Activated T-cell treated with anti-CD3 and anti-CD28 coated beads, Interleukin-2, amount 50 U/mL, for 72 hours (primary cell): ENCODE measurements at regions not wholly inside any gene's neighbourhood (a gene's known extent, or its start where the extent isn't known, plus 50 kb on each side); places are given as distances from the start of the nearest gene placed in this dataset.

Experiments
- ATAC-seq, 2 donors: fragments of 150-1000 bp; cut with Tn5 transposase; replicated peaks in 1 of 2; 2 replicates each; pipeline ENCODE4 v1.10.0; 2021; ENCODE audit warnings: moderate library complexity in 2 of 2, mild to moderate bottlenecking in 1 of 2
- DNase-seq, 2 donors: peaks; one replicate each; pipeline ENCODE4 v3.0.0; 2021 to 2022; ENCODE audit warnings: mixed read lengths in 1 of 2
- H3K27ac Mint-ChIP-seq: one replicate; pipeline ENCODE4 v1.8.0; 2022; ENCODE audit warnings: mild to moderate bottlenecking, moderate library complexity, mixed read lengths
- H3K27me3 Mint-ChIP-seq: one replicate; pipeline ENCODE4 v1.8.0; 2022; ENCODE audit warnings: low read depth, mixed read lengths
- H3K36me3 Mint-ChIP-seq, 2 donors: one replicate each; pipeline ENCODE4 v1.8.0; 2022; ENCODE audit warnings: mixed read lengths in 2 of 2, mild to moderate bottlenecking in 1 of 2; ENCODE audit not compliant: insufficient read depth in 2 of 2
- H3K4me1 Mint-ChIP-seq: one replicate; pipeline ENCODE4 v1.8.0; 2022; ENCODE audit warnings: low read depth, mixed read lengths
- H3K4me3 Mint-ChIP-seq, 2 donors: one replicate each; pipeline ENCODE4 v1.8.0; 2022; ENCODE audit warnings: mild to moderate bottlenecking in 2 of 2, mixed read lengths in 2 of 2, moderate library complexity in 2 of 2
- H3K9me3 Mint-ChIP-seq, 2 donors: one replicate each; pipeline ENCODE4 v1.8.0; 2022; ENCODE audit warnings: mixed read lengths in 2 of 2

- Mint-ChIP-seq H3K27me3 (no peaks in the 10 kb centered on the region), H3K36me3 (no peaks in the 10 kb centered on the region), H3K9me3 (peaks cover 0 to 2% of the 10 kb centered on the region in 2 donors), H3K4me3 (no peak overlapping the region), H3K4me1 (peaks cover 13% of the 10 kb centered on the region), H3K27ac (no peak overlapping the region)
- no peak for ATAC-seq
- DNase-seq, result no peak
These were observed 156.5 kb upstream of the GDF10 start for GRCh38 chr10:47143473-47143872.

- no peaks in the 10 kb centered on the region for H3K27me3 Mint-ChIP-seq
- H3K36me3 Mint-ChIP-seq, result no peaks in the 10 kb centered on the region
- DNase-seq (no peak), ATAC-seq (no peak)
- H3K4me1 Mint-ChIP-seq, result peaks cover 13% of the 10 kb centered on the region
- no peak overlapping the region for H3K4me3 Mint-ChIP-seq
- H3K27ac Mint-ChIP-seq, result no peak overlapping the region
- H3K9me3 Mint-ChIP-seq, result peaks cover 0 to 2% of the 10 kb centered on the region in 2 donors
These were observed 155.5 kb upstream of the GDF10 start for GRCh38 chr10:47144525-47144924.

- DNase-seq (peak; percentile 38 to 62), ATAC-seq (peak; percentile 99)
- H3K27me3 Mint-ChIP-seq, result no peaks in the 10 kb centered on the region
- H3K4me3 Mint-ChIP-seq, result no peak overlapping the region
- H3K4me1 Mint-ChIP-seq, result peaks cover 13% of the 10 kb centered on the region
- peaks cover 1 to 2% of the 10 kb centered on the region in 2 donors for H3K9me3 Mint-ChIP-seq
- H3K36me3 Mint-ChIP-seq, result no peaks in the 10 kb centered on the region
- no peak overlapping the region for H3K27ac Mint-ChIP-seq
These were observed 154.6 kb upstream of the GDF10 start for GRCh38 chr10:47145290-47145934.

- no peaks in the 10 kb centered on the region for H3K36me3 Mint-ChIP-seq
- no peak for DNase-seq
- ATAC-seq, result no peak
- H3K9me3 Mint-ChIP-seq, result peaks cover 2 to 3% of the 10 kb centered on the region in 2 donors
- peaks cover 13% of the 10 kb centered on the region for H3K4me1 Mint-ChIP-seq
- H3K27ac Mint-ChIP-seq, result no peak overlapping the region
- no peaks in the 10 kb centered on the region for H3K27me3 Mint-ChIP-seq
- no peak overlapping the region for H3K4me3 Mint-ChIP-seq
These were observed 153.4 kb upstream of the GDF10 start for GRCh38 chr10:47146572-47146971.

GRCh38 chr10:47147186-47147585, 152.8 kb upstream of the GDF10 start:
- ATAC-seq (no peak), DNase-seq (no peak)
- H3K27me3 Mint-ChIP-seq, result no peaks in the 10 kb centered on the region
- peaks cover 13% of the 10 kb centered on the region for H3K4me1 Mint-ChIP-seq
- H3K4me3 Mint-ChIP-seq, result no peak overlapping the region
- no peak overlapping the region for H3K27ac Mint-ChIP-seq
- H3K9me3 Mint-ChIP-seq, result peaks cover 2 to 3% of the 10 kb centered on the region in 2 donors
- H3K36me3 Mint-ChIP-seq, result no peaks in the 10 kb centered on the region

GRCh38 chr10:47150581-47150980, 149.4 kb upstream of the GDF10 start:
- Mint-ChIP-seq H3K4me3 (no peak overlapping the region), H3K27me3 (no peaks in the 10 kb centered on the region), H3K9me3 (peaks cover 7 to 14% of the 10 kb centered on the region in 2 donors), H3K27ac (no peak overlapping the region), H3K36me3 (peaks cover 7 to 9% of the 10 kb centered on the region in 2 donors), H3K4me1 (peaks cover 15% of the 10 kb centered on the region)
- no peak for ATAC-seq
- DNase-seq, result no peak

GRCh38 chr10:47151920-47152319, 148.1 kb upstream of the GDF10 start:
- DNase-seq (no peak), ATAC-seq (no peak)
- Mint-ChIP-seq H3K27me3 (no peaks in the 10 kb centered on the region), H3K27ac (no peak overlapping the region), H3K9me3 (peaks cover 5 to 21% of the 10 kb centered on the region in 2 donors), H3K36me3 (peaks cover 12 to 14% of the 10 kb centered on the region in 2 donors), H3K4me3 (no peak overlapping the region), H3K4me1 (peaks cover 10% of the 10 kb centered on the region)

GRCh38 chr10:47152861-47153349, 147.1 kb upstream of the GDF10 start:
- no peak for DNase-seq
- Mint-ChIP-seq H3K9me3 (peaks cover 5 to 24% of the 10 kb centered on the region in 2 donors), H3K36me3 (peaks cover 14% of the 10 kb centered on the region in 2 donors), H3K4me3 (no peak overlapping the region), H3K27ac (no peak overlapping the region), H3K4me1 (peaks cover 10% of the 10 kb centered on the region), H3K27me3 (no peaks in the 10 kb centered on the region)
- peak; percentile 32 to 57 for ATAC-seq

GRCh38 chr10:47154762-47155161, 145.2 kb upstream of the GDF10 start:
- Mint-ChIP-seq H3K36me3 (peaks cover 14% of the 10 kb centered on the region in 2 donors), H3K9me3 (peaks cover 5 to 24% of the 10 kb centered on the region in 2 donors), H3K27ac (no peak overlapping the region), H3K4me3 (no peak overlapping the region), H3K27me3 (no peaks in the 10 kb centered on the region), H3K4me1 (peaks cover 10% of the 10 kb centered on the region)
- no peak for DNase-seq
- ATAC-seq, result no peak

GRCh38 chr10:47156873-47157272, 143.1 kb upstream of the GDF10 start:
- ATAC-seq, result no peak
- DNase-seq, result no peak
- Mint-ChIP-seq H3K27ac (no peak overlapping the region), H3K4me1 (peaks cover 22% of the 10 kb centered on the region), H3K36me3 (peaks cover 14% of the 10 kb centered on the region in 2 donors), H3K9me3 (peaks cover 5 to 21% of the 10 kb centered on the region in 2 donors), H3K4me3 (no peak overlapping the region), H3K27me3 (no peaks in the 10 kb centered on the region)

GRCh38 chr10:47158116-47159071, 141.6 kb upstream of the GDF10 start:
- DNase-seq (no peak), ATAC-seq (no peak)
- H3K4me1 Mint-ChIP-seq, result peaks cover 14% of the 10 kb centered on the region
- H3K4me3 Mint-ChIP-seq, result no peak overlapping the region
- peaks cover 11 to 14% of the 10 kb centered on the region in 2 donors for H3K36me3 Mint-ChIP-seq
- H3K27me3 Mint-ChIP-seq, result no peaks in the 10 kb centered on the region
- peaks cover 5 to 17% of the 10 kb centered on the region in 2 donors for H3K9me3 Mint-ChIP-seq
- no peak overlapping the region for H3K27ac Mint-ChIP-seq

- Mint-ChIP-seq H3K4me3 (no peak overlapping the region), H3K9me3 (peaks cover 1 to 14% of the 10 kb centered on the region in 2 donors), H3K4me1 (peaks cover 15% of the 10 kb centered on the region), H3K27me3 (no peaks in the 10 kb centered on the region), H3K36me3 (peaks cover 11 to 12% of the 10 kb centered on the region in 2 donors), H3K27ac (no peak overlapping the region)
- no peak for ATAC-seq
- no peak for DNase-seq
These were observed 140.4 kb upstream of the GDF10 start for GRCh38 chr10:47159361-47160260.
